ENCODE measurements at regions not wholly inside any gene's neighbourhood (a gene's known extent, or its start where the extent isn't known, plus 50 kb on each side); places are given as distances from the start of the nearest gene placed in this dataset.

DNA sequence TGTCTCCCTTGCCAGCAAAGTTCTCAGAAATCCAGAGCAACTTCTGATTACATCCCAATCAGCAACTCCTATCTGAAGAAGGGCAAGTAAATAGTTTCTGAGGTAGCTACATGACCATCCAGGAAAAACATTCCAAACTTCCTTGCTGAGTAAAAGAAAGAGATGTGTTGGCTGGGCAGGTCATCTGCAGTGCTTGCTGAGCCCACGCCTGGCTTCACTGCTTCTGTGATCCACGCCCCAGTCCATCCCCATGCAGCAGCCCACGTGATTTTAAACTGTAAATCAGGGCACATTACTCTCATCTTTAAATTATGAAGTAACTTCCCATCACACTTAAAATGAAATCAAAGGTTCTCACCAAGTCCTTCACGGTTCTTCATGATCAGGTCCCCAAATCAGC is 603.6 kb downstream of the QKI start:
- TF ChIP-seq POLR2AphosphoS5 (IDR thresholded peaks at IDR 0.05; ENCODE audit: borderline replicate concordance, low read depth, low read length) (no peak), EZH2 (IDR thresholded peaks at IDR 0.05) (no peak), FOXP2 (optimal IDR thresholded peaks at IDR 0.05; ENCODE audit: control extremely low read depth, extremely low read length, insufficient read depth) (no peak)
